BE2C (cell line): ENCODE measurements at regions not wholly inside any gene's neighbourhood (a gene's known extent, or its start where the extent isn't known, plus 50 kb on each side); places are given as distances from the start of the nearest gene placed in this dataset.

ENCODE experiments used
- DNase-seq: peaks from one replicate; pipeline ENCODE4 v3.0.0-alpha.2; 2020
- H3K27me3 ChIP-seq: fragments of 250-450 bp; sonication (Bioruptor Pico); 2 replicates; pipeline ENCODE4 v1.5.1; 2020; ENCODE audit warnings: mild to moderate bottlenecking
- H3K36me3 ChIP-seq: fragments of 250-450 bp; sonication (Bioruptor Pico); 2 replicates; pipeline ENCODE4 v1.5.1; 2020; ENCODE audit warnings: mild to moderate bottlenecking
- H3K4me1 ChIP-seq: fragments of 250-450 bp; sonication (Bioruptor Pico); 2 replicates; pipeline ENCODE4 v1.5.1; 2020
- H3K4me3 ChIP-seq: 2 replicates; pipeline ENCODE4 v1.5.1; 2011; ENCODE audit warnings: low read depth, low read length
- H3K9me3 ChIP-seq: fragments of 250-450 bp; sonication (Bioruptor Pico); 2 replicates; pipeline ENCODE4 v1.5.1; 2020
- CTCF ChIP-seq: IDR thresholded peaks from 2 replicates; pipeline ENCODE4 v1.5.1; 2012; ENCODE audit warnings: mild to moderate bottlenecking, low read depth, low read length

GRCh38 chr6:44058617-44059358, 68.5 kb downstream of the MRPL14 start:
- no peaks in the 10 kb centered on the region for H3K36me3 ChIP-seq
- DNase-seq, result peak; percentile 74
- no peak overlapping the region for H3K4me3 ChIP-seq
- no peak for TF ChIP-seq CTCF
- no peaks in the 10 kb centered on the region for H3K27me3 ChIP-seq
- peaks cover 38% of the 10 kb centered on the region for H3K4me1 ChIP-seq
- no peaks in the 10 kb centered on the region; the same call in 1 of the 2 replicates for H3K9me3 ChIP-seq

- no peak for DNase-seq
- H3K4me3 ChIP-seq, result no peak overlapping the region
- H3K27me3 ChIP-seq, result no peaks in the 10 kb centered on the region
- peaks cover 42% of the 10 kb centered on the region for H3K4me1 ChIP-seq
- no peaks in the 10 kb centered on the region for H3K36me3 ChIP-seq
- H3K9me3 ChIP-seq, result no peaks in the 10 kb centered on the region; the same call in 1 of the 2 replicates
- TF ChIP-seq CTCF, result peak; percentile 5; the same call in 1 of the 2 replicates
Measured at GRCh38 chr6:44057931-44058616, 69.2 kb downstream of the MRPL14 start.

GRCh38 chr6:44057238-44057930, 69.9 kb downstream of the MRPL14 start:
- H3K4me3 ChIP-seq, result no peak overlapping the region
- no peaks in the 10 kb centered on the region; the same call in 1 of the 2 replicates for H3K9me3 ChIP-seq
- peaks cover 48% of the 10 kb centered on the region for H3K4me1 ChIP-seq
- TF ChIP-seq CTCF, result no peak
- no peaks in the 10 kb centered on the region for H3K27me3 ChIP-seq
- H3K36me3 ChIP-seq, result no peaks in the 10 kb centered on the region
- no peak for DNase-seq

GRCh38 chr6:44056392-44057237, 70.6 kb downstream of the MRPL14 start:
- H3K27me3 ChIP-seq, result no peaks in the 10 kb centered on the region
- peaks cover 55% of the 10 kb centered on the region for H3K4me1 ChIP-seq
- no peak for TF ChIP-seq CTCF
- no peaks in the 10 kb centered on the region; the same call in 1 of the 2 replicates for H3K9me3 ChIP-seq
- no peak overlapping the region for H3K4me3 ChIP-seq
- H3K36me3 ChIP-seq, result no peaks in the 10 kb centered on the region
- DNase-seq, result peak; percentile 87

GRCh38 chr6:44054721-44055559, 72.3 kb downstream of the MRPL14 start:
- peaks cover 69% of the 10 kb centered on the region for H3K4me1 ChIP-seq
- H3K36me3 ChIP-seq, result no peaks in the 10 kb centered on the region
- no peaks in the 10 kb centered on the region for H3K27me3 ChIP-seq
- H3K9me3 ChIP-seq, result no peaks in the 10 kb centered on the region; the same call in 1 of the 2 replicates
- H3K4me3 ChIP-seq, result no peak overlapping the region
- no peak for TF ChIP-seq CTCF
- DNase-seq, result peak; percentile 69
